GM19035 (cell line): ENCODE measurements at regions not wholly inside any gene's neighbourhood (a gene's known extent, or its start where the extent isn't known, plus 50 kb on each side); places are given as distances from the start of the nearest gene placed in this dataset.

Experiments
- ATAC-seq: cut with Tn5 transposase; IDR thresholded peaks from one replicate; pipeline ENCODE4 v1.9.1; 2021; ENCODE audit not compliant: unreplicated experiment

GRCh38 chr6:14723535-14724086 is 522.3 kb upstream of the JARID2 start:
- no peak for ATAC-seq

- ATAC-seq: no peak
These were observed 521.3 kb upstream of the JARID2 start for GRCh38 chr6:14724549-14724948.

- no peak for ATAC-seq
These were observed 518.9 kb upstream of the JARID2 start for GRCh38 chr6:14726816-14727493.

- ATAC-seq: no peak
These were observed 518.1 kb upstream of the JARID2 start for GRCh38 chr6:14727494-14728395.

- ATAC-seq: no peak
These were observed 517.4 kb upstream of the JARID2 start for GRCh38 chr6:14728396-14729024.

- no peak for ATAC-seq
These were observed 516.6 kb upstream of the JARID2 start for GRCh38 chr6:14729129-14729871.

GRCh38 chr6:14730654-14731053 is 515.2 kb upstream of the JARID2 start:
- ATAC-seq: no peak

- no peak for ATAC-seq
These were observed 514.3 kb upstream of the JARID2 start for GRCh38 chr6:14731611-14732010.

- no peak for ATAC-seq
These were observed 513.5 kb upstream of the JARID2 start for GRCh38 chr6:14732226-14732843.

GRCh38 chr6:14732844-14733757 is 512.8 kb upstream of the JARID2 start:
- ATAC-seq: no peak

- no peak for ATAC-seq
These were observed 511.8 kb upstream of the JARID2 start for GRCh38 chr6:14734052-14734415.

- ATAC-seq: peak; percentile 84
These were observed 511.2 kb upstream of the JARID2 start for GRCh38 chr6:14734416-14735340.

GRCh38 chr6:14735956-14736486 is 509.8 kb upstream of the JARID2 start:
- ATAC-seq: no peak

GRCh38 chr6:14736554-14736953 is 509.3 kb upstream of the JARID2 start:
- ATAC-seq: no peak

GRCh38 chr6:14738497-14738896 is 507.4 kb upstream of the JARID2 start:
- no peak for ATAC-seq

GRCh38 chr6:14738933-14739332 is 506.9 kb upstream of the JARID2 start:
- no peak for ATAC-seq

- no peak for ATAC-seq
These were observed 506.0 kb upstream of the JARID2 start for GRCh38 chr6:14739827-14740226.

- no peak for ATAC-seq
These were observed 503.7 kb upstream of the JARID2 start for GRCh38 chr6:14742171-14742570.
